Mesothelial cell of epicardium (in vitro differentiated cells): ENCODE measurements at regions not wholly inside any gene's neighbourhood (a gene's known extent, or its start where the extent isn't known, plus 50 kb on each side); places are given as distances from the start of the nearest gene placed in this dataset.

Source experiments
- DNase-seq, 2 experiments: peaks; one replicate each; pipeline ENCODE4 v3.0.0; 2021; ENCODE audit warnings: low spot score in 2 of 2; ENCODE audit not compliant: unreplicated experiment in 2 of 2
- H3K27ac Mint-ChIP-seq: 2 replicates; pipeline ENCODE4 v1.8.0; 2021; ENCODE audit warnings: mixed read lengths
- H3K27me3 Mint-ChIP-seq: 2 replicates; pipeline ENCODE4 v1.8.0; 2021; ENCODE audit warnings: low read depth, mixed read lengths
- H3K36me3 Mint-ChIP-seq: 2 replicates; pipeline ENCODE4 v1.8.0; 2021; ENCODE audit warnings: mixed read lengths
- H3K4me1 Mint-ChIP-seq: 2 replicates; pipeline ENCODE4 v1.8.0; 2021; ENCODE audit warnings: mixed read lengths
- H3K4me3 Mint-ChIP-seq: 2 replicates; pipeline ENCODE4 v1.8.0; 2021; ENCODE audit warnings: mild to moderate bottlenecking, moderate library complexity, mixed read lengths
- H3K9me3 Mint-ChIP-seq: 2 replicates; pipeline ENCODE4 v1.8.0; 2021; ENCODE audit warnings: mixed read lengths
- CTCF ChIP-seq: fragments of 200-600 bp; sonication (generic); IDR thresholded peaks from one replicate; pipeline ENCODE4 v1.5.0; 2021; ENCODE audit warnings: antibody characterized with exemption; ENCODE audit not compliant: unreplicated experiment

GRCh38 chr5:89871906-89872305 is 537.6 kb downstream of the CETN3 start:
- no peaks in the 10 kb centered on the region for H3K9me3 Mint-ChIP-seq
- H3K4me3 Mint-ChIP-seq: no peak overlapping the region
- no peaks in the 10 kb centered on the region for H3K27me3 Mint-ChIP-seq
- DNase-seq: no peak
- TF ChIP-seq CTCF: no peak
- H3K36me3 Mint-ChIP-seq: no peaks in the 10 kb centered on the region
- H3K4me1 Mint-ChIP-seq: no peaks in the 10 kb centered on the region
- H3K27ac Mint-ChIP-seq: no peak overlapping the region

GRCh38 chr5:89869346-89869745 is 540.2 kb downstream of the CETN3 start:
- no peak for DNase-seq
- Mint-ChIP-seq H3K4me3 (no peak overlapping the region), H3K4me1 (no peaks in the 10 kb centered on the region), H3K27ac (no peak overlapping the region), H3K27me3 (no peaks in the 10 kb centered on the region), H3K9me3 (no peaks in the 10 kb centered on the region), H3K36me3 (no peaks in the 10 kb centered on the region)
- TF ChIP-seq CTCF: no peak

GRCh38 chr5:89866410-89866809 is 543.1 kb downstream of the CETN3 start:
- H3K9me3 Mint-ChIP-seq: no peaks in the 10 kb centered on the region

GRCh38 chr5:89864941-89865340 is 544.6 kb downstream of the CETN3 start:
- Mint-ChIP-seq H3K4me3 (no peak overlapping the region), H3K36me3 (no peaks in the 10 kb centered on the region), H3K9me3 (peaks cover 1% of the 10 kb centered on the region), H3K4me1 (no peaks in the 10 kb centered on the region), H3K27me3 (no peaks in the 10 kb centered on the region), H3K27ac (no peak overlapping the region)
- TF ChIP-seq CTCF: no peak
- no peak for DNase-seq

More at GRCh38 chr5:89866410-89866809, 543.1 kb downstream of the CETN3 start:
- H3K27me3 Mint-ChIP-seq: no peaks in the 10 kb centered on the region
- no peak overlapping the region for H3K4me3 Mint-ChIP-seq
- no peak for TF ChIP-seq CTCF
- no peak overlapping the region for H3K27ac Mint-ChIP-seq
- H3K4me1 Mint-ChIP-seq: no peaks in the 10 kb centered on the region
- DNase-seq: no peak
- H3K36me3 Mint-ChIP-seq: no peaks in the 10 kb centered on the region

GRCh38 chr5:89857790-89858189 is 551.8 kb downstream of the CETN3 start:
- DNase-seq: no peak
- Mint-ChIP-seq H3K9me3 (peaks cover 13% of the 10 kb centered on the region), H3K27me3 (no peaks in the 10 kb centered on the region), H3K4me1 (no peaks in the 10 kb centered on the region), H3K36me3 (peaks cover 2% of the 10 kb centered on the region), H3K4me3 (no peak overlapping the region), H3K27ac (no peak overlapping the region)
- no peak for TF ChIP-seq CTCF

GRCh38 chr5:89855417-89855816 is 554.1 kb downstream of the CETN3 start:
- H3K4me1 Mint-ChIP-seq: peaks cover 2% of the 10 kb centered on the region
- peaks cover 2% of the 10 kb centered on the region for H3K36me3 Mint-ChIP-seq
- no peak for TF ChIP-seq CTCF
- no peak for DNase-seq
- no peak overlapping the region for H3K27ac Mint-ChIP-seq
- H3K27me3 Mint-ChIP-seq: no peaks in the 10 kb centered on the region
- peaks cover 13% of the 10 kb centered on the region for H3K9me3 Mint-ChIP-seq
- no peak overlapping the region for H3K4me3 Mint-ChIP-seq
